H7 (cell line): ENCODE measurements at regions not wholly inside any gene's neighbourhood (a gene's known extent, or its start where the extent isn't known, plus 50 kb on each side); places are given as distances from the start of the nearest gene placed in this dataset.
"Not testable (repeated sequence)": the region's sequence is repeated elsewhere in the genome, so short reads cannot be mapped to it uniquely, and the experiment has no call there.

Experiments used
- DNase-seq: peaks from one replicate; pipeline ENCODE4 v3.0.0; 2012
- H3K27me3 ChIP-seq: 2 replicates; pipeline ENCODE4 v1.6.0; 2011; ENCODE audit warnings: mild to moderate bottlenecking, low read length; ENCODE audit not compliant: control insufficient read depth, insufficient read depth
- H3K36me3 ChIP-seq: replicated peaks from 2 replicates; pipeline ENCODE4 v1.5.1; 2011; ENCODE audit warnings: low read length; ENCODE audit not compliant: control insufficient read depth, insufficient read depth
- H3K4me3 ChIP-seq: 2 replicates; pipeline ENCODE4 v1.5.1; 2011; ENCODE audit warnings: low read depth, mild to moderate bottlenecking, control low read depth, low read length, moderate library complexity; ENCODE audit not compliant: insufficient read depth

- H3K27me3 ChIP-seq, H3K36me3 ChIP-seq, H3K4me3 ChIP-seq, DNase-seq: not testable (repeated sequence)
These were observed 69.4 kb upstream of the GRIN3A start for GRCh38 chr9:101807879-101808278.

GRCh38 chr9:101796044-101796443 is 57.6 kb upstream of the GRIN3A start:
- no peaks in the 10 kb centered on the region for H3K27me3 ChIP-seq
- H3K4me3 ChIP-seq, result no peak overlapping the region
- DNase-seq, result no peak
- no peaks in the 10 kb centered on the region for H3K36me3 ChIP-seq

DNA sequence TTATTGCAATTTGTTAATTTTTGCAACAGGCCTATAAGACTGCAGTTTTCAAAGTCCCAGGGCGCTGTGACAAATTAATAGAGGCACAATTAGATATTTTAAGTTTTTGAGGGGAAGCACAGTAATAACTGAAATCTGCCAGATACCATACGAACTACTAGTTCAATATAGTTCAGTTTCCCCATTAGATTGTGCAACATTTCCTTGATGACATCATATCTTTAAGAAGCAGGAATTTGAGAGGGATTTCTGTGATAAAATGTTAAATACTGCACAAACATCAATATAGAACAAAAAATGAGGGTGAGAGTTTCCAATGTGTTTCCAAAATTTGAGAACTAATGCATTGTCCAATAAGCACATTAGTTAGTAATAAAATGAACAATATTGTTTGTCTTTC is 56.7 kb upstream of the GRIN3A start:
- DNase-seq, result no peak
- H3K27me3 ChIP-seq, result no peaks in the 10 kb centered on the region
- no peaks in the 10 kb centered on the region for H3K36me3 ChIP-seq
- no peak overlapping the region for H3K4me3 ChIP-seq

DNA sequence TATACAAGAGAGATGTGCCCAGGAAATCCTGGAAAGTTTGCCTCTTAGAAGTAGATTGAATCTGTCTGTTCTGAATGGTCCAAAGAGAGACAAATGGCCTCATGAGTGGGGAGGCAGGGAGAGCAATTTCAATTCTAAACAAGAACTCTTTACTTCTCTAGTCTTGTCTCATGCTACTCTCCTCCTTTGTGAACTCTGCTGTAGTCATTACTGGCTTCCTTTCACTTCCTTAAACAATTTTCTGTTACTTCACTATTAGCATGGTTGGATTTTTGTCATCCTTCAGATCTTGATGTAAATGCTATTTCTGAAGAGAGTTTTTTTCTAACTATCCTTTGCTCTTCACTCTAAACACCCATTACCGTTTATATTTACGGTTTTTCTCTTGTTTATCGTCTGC is 54.0 kb upstream of the GRIN3A start:
- Histone ChIP-seq H3K36me3 (no peaks in the 10 kb centered on the region), H3K27me3 (no peaks in the 10 kb centered on the region), H3K4me3 (no peak overlapping the region)
- DNase-seq, result no peak

- H3K36me3 ChIP-seq, result no peaks in the 10 kb centered on the region
- H3K27me3 ChIP-seq, result no peaks in the 10 kb centered on the region
- H3K4me3 ChIP-seq, result no peak overlapping the region
- peak; percentile 45 for DNase-seq
These were observed 53.5 kb upstream of the GRIN3A start for GRCh38 chr9:101791938-101792337.

- no peaks in the 10 kb centered on the region for H3K27me3 ChIP-seq
- no peaks in the 10 kb centered on the region for H3K36me3 ChIP-seq
- H3K4me3 ChIP-seq, result no peak overlapping the region
- DNase-seq, result no peak
These were observed 53.1 kb upstream of the GRIN3A start for GRCh38 chr9:101791533-101791932.
